Activated CD8-positive, alpha-beta memory T cell treated with anti-CD3 and anti-CD28 coated beads for 4 hours (primary cell): ENCODE measurements at regions not wholly inside any gene's neighbourhood (a gene's known extent, or its start where the extent isn't known, plus 50 kb on each side); places are given as distances from the start of the nearest gene placed in this dataset.
"Not testable (repeated sequence)": the region's sequence is repeated elsewhere in the genome, so short reads cannot be mapped to it uniquely, and the experiment has no call there.

ENCODE experiments used
- DNase-seq, 2 donors: peaks; one replicate each; pipeline ENCODE4 v3.0.0-alpha.2; 2020; ENCODE audit warnings: low read depth in 2 of 2

GRCh38 chr4:189822326-189822725 is 118.3 kb upstream of the FRG1 start:
- no peak for DNase-seq

DNA sequence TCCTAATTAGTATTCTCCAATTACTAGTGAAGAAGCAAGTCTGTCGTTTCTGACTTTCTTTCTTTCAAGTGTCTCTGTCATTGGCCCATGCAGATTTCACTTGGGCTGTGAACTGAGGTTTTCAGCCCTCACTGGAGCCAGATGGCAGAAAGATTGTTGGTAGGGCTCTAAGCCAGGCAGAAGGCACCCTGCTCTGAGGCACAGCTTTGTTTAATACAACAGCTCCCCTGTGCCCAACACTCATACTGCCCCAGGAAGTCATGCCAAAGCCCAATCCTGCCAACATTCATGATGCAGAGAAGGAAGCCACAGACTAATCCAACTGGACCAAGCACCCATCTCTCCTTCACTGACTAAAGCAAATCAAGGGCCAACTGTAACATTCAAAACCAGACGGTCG is 117.1 kb upstream of the FRG1 start:
- no peak for DNase-seq

DNA sequence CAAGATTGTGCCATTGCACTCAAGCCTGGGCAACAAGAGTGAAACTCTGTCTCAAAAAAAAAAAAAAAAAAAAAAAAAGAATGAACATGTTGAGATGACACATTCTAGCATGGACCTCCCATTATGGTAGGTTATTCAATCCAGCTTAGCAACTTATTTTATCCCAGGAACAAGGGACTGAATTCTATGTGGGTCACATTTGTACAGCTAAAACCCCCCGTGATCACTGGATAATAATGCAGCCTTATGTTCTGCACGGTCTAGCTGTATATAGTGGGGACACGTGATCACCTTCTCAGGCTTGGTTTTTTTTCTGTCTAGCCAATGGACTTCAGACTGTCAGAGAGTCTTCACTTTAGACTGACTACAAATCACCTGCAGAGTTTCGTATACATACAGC is 115.2 kb upstream of the FRG1 start:
- DNase-seq = no peak

- DNase-seq = no peak
These were observed 114.0 kb upstream of the FRG1 start for GRCh38 chr4:189826657-189827056.

- DNase-seq = no peak
These were observed 112.5 kb upstream of the FRG1 start for GRCh38 chr4:189828081-189828697.

GRCh38 chr4:189832528-189832927 is 108.1 kb upstream of the FRG1 start:
- no peak for DNase-seq

GRCh38 chr4:189834616-189835015 is 106.1 kb upstream of the FRG1 start:
- DNase-seq = no peak

- no peak for DNase-seq
These were observed 105.2 kb upstream of the FRG1 start for GRCh38 chr4:189835505-189835904.

GRCh38 chr4:189837471-189837870 is 103.2 kb upstream of the FRG1 start:
- no peak for DNase-seq

DNA sequence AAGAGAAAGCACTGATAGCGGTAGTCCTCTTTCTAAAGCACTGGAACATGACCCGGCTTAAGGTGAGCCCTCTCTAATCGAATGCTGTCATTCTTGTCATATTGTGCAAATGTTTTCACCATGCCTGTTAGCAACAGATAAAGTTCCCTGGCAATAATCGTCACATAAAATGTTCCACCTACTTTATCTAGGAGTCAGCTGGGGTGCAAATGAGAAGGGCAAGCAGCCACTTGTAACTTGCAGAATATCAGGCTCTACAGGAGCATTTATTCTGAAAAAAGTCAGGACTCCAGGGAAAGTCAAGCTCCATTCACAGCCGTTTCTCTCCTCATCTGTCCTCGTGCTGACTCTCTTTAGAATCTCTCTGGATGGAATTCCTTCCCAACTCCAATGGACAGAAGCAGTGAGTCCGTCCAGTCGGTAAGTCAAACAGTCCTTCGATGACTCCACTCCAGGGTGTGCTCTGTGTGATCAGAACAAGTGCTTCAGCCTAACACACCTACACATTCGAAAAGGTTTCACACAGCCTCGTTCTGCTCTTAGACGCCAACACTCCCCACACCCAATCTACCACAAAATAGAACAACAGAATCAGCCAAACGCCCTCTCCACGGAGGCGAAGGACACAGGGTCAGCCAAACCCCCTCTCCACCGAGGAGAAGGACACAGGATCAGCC is 101.7 kb upstream of the FRG1 start:
- DNase-seq = no peak

- DNase-seq = no peak
These were observed 100.3 kb upstream of the FRG1 start for GRCh38 chr4:189840356-189840755.

- DNase-seq = no peak
These were observed 97.2 kb upstream of the FRG1 start for GRCh38 chr4:189843413-189844009.

DNA sequence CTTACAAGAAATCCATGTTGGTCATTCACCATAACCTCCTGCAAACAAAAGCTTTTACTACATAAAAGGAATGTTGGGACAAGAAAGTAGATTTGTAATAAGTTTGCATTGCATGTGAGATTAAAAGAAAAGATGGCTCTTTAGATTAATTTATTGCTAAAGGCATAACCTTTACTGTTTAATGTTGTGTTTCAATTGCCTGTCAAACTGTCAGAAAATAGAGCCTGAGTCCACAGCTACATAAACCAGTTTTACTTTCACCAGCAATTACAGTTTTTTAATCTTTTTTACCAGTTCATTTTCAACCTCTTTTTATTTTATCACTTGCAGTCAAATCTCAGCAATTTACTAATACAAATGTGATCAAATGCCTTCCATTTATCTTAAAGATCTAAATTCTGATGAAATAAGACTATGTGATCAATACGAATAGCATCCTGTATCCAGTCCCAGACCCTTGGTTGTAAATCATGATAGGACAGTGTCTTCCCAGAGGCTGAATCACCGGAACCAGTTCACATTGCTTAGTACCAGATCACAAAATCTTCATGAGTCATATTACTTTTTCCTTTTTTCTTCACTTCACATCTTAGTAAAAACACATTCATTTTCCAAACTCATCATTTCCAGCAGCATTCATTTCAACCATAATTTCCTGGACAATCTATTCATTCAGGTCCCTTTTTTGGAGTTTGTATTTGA is 95.4 kb upstream of the FRG1 start:
- DNase-seq = no peak

- not testable (repeated sequence) for DNase-seq
These were observed 94.6 kb upstream of the FRG1 start for GRCh38 chr4:189846094-189846493.

GRCh38 chr4:189846608-189847007 is 94.1 kb upstream of the FRG1 start:
- DNase-seq = not testable (repeated sequence)

- DNase-seq = not testable (repeated sequence)
These were observed 92.0 kb upstream of the FRG1 start for GRCh38 chr4:189848672-189849071.

DNA sequence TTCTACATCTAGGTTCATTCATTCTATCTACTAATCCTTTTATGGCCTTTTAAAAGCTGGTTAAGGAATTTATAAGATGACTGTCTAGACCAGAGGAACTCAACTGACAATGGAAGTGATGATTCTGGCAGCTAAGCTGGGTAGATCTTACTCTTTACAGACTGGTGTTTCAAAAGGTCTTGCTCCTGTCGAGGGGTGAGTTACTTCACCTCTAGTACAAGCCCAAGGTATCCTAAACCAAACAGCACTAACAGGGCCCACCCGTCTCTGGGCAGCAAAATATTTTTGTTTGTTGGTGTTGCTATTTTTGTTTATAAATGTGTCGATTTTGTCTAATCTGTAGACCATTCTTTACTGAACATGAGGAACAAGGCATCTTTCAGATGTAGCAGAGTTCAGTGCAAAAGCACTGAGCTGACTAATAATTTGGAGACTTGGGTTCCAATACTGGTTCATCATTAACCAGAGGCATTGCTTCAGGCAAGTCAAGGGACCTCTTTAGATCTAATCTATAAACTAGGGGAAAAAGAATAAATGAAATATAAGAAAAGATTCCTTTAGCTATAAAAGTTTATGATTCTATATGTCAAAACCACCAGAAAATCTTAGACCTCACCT is 90.3 kb upstream of the FRG1 start:
- DNase-seq = no peak

DNA sequence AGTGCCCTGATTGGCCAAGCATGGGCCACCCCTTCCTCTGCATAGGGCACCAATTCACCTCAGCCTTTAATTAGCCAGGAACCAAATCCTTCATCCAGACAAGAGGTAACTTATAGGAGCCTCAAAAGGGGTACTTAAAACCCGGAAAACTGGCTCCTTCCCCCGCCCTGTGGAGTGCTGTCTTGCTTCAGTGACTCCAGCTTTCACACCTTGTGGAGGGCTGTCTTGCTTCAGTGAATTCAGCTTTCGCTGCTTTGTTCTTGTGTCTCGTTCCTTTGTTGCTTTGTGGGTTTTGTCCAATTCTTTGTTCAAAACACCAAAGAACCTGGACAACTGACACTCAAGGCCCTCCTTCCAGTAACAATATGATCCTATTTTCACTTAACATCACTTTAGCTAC is 82.2 kb upstream of the FRG1 start:
- DNase-seq = no peak

DNA sequence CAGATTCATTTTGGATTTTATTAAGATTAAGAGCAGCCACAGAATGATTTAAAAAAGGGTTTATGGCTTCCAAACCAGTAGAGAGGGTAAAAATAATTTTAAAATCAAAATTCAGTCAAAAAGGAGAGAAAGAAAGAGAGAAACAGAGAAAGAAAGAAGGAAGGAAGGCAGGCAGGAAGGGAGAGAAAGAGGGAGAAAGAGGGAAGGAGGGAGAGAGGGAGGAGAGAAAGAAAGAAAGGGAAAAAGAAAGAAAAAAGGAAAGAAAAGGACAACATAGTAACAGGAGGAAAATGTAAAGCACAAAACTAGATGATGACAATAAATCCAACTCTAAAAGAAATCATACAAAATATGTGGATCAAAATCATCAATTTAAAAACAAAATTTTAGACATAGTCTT is 79.6 kb upstream of the FRG1 start:
- DNase-seq = no peak

DNA sequence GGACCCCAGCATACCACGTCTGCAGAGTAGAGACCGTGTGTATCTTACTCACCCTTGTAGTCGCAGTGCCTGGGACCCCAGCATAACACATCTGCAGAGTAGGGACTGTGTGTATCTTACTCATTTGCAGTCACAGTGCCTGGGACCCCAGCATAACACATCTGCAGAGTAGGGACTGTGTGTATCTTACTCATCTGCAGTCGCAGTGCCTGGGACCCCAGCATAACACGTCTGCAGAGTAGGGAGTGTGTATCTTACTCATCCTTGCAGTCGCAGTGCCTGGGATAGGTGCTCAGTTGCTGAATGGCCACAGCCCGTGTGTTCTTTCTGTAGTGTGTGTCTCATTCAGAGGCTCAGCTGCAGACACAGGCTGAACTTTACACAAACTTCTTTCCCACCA is 71.4 kb upstream of the FRG1 start:
- no peak for DNase-seq

GRCh38 chr4:189870511-189871234 is 70.0 kb upstream of the FRG1 start:
- no peak for DNase-seq

DNA sequence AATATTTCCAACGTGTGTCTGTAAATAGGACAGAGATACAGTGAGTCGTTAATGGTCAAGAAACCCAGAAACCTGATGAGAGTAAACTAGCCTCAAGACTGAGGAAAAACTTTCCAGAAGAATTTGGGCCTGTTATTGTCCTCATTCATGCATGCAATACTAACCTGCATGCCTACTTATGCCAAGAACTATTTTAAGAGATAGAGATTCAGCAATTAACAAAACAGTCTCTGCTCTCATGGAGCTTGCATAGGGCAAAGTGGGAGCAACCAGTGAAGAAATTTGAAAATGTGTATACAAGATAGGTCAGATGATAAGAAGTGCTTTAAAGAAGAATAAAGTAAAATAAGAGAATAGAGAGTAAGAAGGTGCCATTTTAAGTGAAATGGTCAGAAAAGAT is 66.1 kb upstream of the FRG1 start:
- DNase-seq = no peak
